GM10266 (cell line): ENCODE measurements at regions not wholly inside any gene's neighbourhood (a gene's known extent, or its start where the extent isn't known, plus 50 kb on each side); places are given as distances from the start of the nearest gene placed in this dataset.

Experiments used
- DNase-seq: peaks from one replicate; pipeline ENCODE4 v3.0.0; 2012; ENCODE audit errors: extremely low spot score
- CTCF ChIP-seq: IDR thresholded peaks from 2 replicates; pipeline ENCODE4 v1.5.1; 2012; ENCODE audit warnings: mild to moderate bottlenecking, low read depth; ENCODE audit not compliant: control insufficient read depth, insufficient read depth; ENCODE audit errors: missing control alignments

GRCh38 chr4:61044837-61045236 lies 155.3 kb upstream of the ADGRL3 start:
- no peak for DNase-seq

GRCh38 chr4:61049018-61049417 lies 151.1 kb upstream of the ADGRL3 start:
- DNase-seq = no peak
- no peak for TF ChIP-seq CTCF

More at GRCh38 chr4:61044837-61045236, 155.3 kb upstream of the ADGRL3 start:
- no peak for TF ChIP-seq CTCF

- TF ChIP-seq CTCF = no peak
- DNase-seq = no peak
These were observed 132.7 kb upstream of the ADGRL3 start for GRCh38 chr4:61067381-61067780.

GRCh38 chr4:61068060-61068459 lies 132.1 kb upstream of the ADGRL3 start:
- TF ChIP-seq CTCF = no peak
- no peak for DNase-seq

GRCh38 chr4:61068745-61069144 lies 131.4 kb upstream of the ADGRL3 start:
- TF ChIP-seq CTCF = no peak
- no peak for DNase-seq

- TF ChIP-seq CTCF = no peak
- no peak for DNase-seq
These were observed 129.9 kb upstream of the ADGRL3 start for GRCh38 chr4:61070269-61070668.

- TF ChIP-seq CTCF = no peak
- no peak for DNase-seq
These were observed 120.7 kb upstream of the ADGRL3 start for GRCh38 chr4:61079427-61079826.
